ENCODE measurements at regions not wholly inside any gene's neighbourhood (a gene's known extent, or its start where the extent isn't known, plus 50 kb on each side); places are given as distances from the start of the nearest gene placed in this dataset.
"Not testable (repeated sequence)": the region's sequence is repeated elsewhere in the genome, so short reads cannot be mapped to it uniquely, and the experiment has no call there.

- DNase-seq = no peak
These were observed 210.5 kb downstream of the PWWP3B start for GRCh38 chrX:106378616-106379015.

DNA sequence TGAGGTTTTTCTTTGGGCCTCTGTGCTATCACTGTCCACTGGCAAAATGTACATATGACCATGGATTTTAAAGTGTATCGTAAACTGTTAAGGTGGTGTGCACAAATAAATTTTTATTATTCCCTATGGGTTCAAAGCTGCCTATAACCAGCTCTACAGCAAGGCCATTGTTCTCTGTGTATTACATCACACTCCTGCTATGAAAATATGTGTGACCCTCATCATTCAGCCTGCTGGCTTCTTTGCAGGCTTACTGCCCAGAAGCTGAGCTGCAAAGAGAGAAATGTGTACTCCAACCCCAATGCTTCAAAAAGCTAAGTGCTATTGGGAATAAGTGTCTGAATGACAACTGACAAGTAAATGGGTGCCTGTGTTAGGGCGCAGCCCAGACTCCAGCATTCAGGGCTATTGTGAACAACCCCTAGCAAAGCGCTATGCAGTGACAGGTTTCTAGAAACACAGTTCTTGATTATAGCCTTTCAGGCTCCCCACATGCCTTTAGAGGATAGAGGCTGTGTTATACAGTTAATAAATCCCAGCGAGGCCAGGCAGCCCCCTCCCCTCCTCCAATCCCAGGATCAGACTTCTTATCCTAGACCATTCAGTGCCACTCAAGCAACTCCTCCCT lies 220.4 kb upstream of the RADX start:
- DNase-seq = no peak

DNA sequence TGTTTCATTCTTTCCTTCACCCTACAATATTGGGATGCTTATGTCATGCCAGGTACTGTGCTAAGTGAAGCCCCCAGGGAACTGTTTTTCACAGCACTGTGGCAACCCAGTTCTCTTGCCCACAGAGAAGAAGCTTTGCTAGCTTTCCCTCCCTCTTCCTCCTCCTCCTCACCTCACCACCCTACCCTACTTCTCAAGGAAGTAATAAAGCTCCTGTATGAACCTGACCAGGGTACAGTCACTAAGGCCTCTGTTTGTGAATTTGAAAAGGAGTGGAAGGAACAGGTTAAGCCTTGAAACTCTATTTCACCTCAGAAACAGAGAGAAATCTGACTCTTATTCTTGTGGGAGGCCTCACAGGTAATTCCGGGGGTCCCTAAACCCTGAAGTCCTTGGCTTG lies 219.4 kb upstream of the RADX start:
- no peak for DNase-seq

DNA sequence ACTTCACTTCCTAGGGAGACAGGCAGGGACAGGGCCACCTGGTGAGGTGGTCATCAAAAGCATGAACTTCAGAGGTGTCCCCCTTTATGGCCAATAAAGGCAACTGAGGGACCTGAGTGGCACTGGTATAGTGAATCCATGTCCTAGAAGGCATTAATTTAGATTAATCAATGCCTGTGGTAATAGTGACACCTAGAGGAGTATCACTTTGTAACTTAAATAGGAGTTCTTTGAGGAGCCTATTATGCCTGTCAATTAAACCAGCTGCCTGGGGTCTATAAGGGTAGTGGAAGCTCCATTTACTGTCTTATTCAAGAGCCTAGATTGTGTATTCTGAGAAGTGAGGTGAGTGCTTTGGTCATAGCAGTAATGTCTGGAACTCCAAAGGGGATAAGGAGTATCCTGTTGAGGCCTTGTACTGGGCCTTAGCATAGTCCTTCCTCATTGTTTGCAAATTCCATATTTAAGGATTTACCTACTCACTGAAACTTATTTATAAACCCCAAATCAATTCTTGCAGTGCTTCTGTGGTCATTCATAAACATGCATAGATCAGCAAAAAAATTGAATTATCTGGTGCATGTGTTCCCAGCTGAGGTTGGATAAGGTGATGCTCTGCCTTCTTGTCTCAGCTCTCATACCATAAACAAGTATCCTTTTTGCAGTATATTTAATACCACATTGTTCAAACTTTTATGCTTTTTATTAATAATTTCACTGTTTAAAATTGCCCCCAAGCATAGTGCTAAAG lies 213.8 kb upstream of the RADX start:
- DNase-seq = no peak

- no peak for DNase-seq
These were observed 209.7 kb upstream of the RADX start for GRCh38 chrX:106401965-106402559.

- no peak for DNase-seq
These were observed 207.3 kb upstream of the RADX start for GRCh38 chrX:106404512-106404911.

DNA sequence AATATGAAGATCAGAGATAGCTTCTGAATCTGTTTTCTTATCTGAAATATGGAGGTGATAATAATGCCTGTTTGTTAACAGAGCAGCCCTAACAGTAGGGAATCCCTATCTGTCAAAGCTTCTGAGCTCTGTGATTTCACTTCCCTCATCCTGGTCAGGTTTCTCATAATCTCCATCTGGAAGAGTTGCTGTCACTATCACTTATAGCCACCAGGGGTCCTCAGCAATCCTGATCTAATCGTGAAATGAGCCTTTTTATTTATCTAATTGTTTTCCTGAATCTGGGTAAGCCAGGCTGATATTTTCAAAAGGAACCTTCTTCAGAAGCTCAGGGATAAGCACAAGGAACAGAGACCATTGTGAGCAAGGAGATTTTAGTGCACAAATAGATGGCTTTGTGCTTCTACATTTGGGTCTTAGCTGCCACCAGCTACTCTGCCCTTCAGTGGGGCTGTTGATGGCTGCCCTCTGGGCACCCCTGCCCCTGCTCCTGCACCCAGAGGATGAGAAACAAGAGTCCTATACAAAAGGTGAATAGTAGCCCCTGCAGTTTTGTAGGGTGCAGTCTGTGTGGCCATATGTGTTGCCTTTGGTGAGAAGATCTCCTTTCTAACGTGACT lies 196.4 kb upstream of the RADX start:
- DNase-seq = peak; percentile 18

GRCh38 chrX:106436691-106437090 lies 175.1 kb upstream of the RADX start:
- DNase-seq = no peak

DNA sequence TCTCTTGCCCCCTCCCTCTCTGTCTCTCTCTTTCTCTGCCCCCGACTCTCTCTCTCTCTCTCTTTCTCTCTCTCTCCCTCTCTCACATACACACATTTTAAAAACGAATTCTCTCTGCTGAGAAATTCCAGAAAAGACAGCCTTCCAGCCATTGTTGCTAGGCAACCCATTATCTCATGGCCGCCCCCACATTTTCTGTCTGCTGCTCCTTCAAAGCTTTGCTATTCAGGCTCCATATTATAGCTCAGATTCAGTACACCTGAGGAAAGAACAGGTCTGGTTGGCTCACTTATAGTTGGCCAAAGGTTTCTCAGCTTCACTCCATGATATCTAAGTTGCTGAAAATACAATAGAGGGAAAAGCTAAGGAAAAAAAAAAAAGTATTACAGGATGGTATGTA lies 174.4 kb upstream of the RADX start:
- no peak for DNase-seq

DNA sequence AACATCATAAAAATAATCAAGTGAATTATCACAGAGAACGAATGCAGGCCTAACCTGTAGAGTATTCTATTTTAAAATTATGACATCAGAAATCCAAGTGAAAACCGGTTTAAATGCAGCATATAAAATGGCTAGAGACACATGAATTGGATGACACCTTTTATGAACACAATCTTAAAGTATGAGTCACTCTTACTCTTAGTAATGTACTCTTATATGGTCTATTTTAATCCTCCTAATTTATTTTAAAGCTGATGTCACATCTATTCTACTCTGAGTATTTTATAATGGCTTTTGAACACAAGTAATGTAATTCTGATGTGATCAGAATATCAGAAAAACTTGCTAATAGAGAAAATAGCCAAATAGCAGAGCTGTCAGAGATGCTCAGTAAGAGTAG lies 161.4 kb upstream of the RADX start:
- DNase-seq = no peak

DNA sequence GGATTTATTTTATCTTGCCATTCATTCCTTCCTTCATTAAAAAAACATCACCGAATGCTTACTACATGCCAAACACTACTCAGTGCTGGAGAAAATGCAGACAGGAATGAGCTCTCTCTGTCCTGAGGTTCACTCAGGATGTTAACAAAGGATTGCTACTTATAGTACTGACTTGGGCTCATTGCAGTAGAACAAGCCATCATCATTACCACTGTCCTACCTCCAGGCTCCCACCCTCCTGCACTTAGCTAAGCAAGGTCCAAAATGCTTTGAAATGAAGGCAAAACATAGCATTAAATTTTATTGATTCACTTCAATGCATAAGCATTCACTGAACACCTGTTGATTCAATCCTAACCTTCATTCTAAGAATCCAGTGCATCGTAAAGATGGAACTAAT lies 159.8 kb upstream of the RADX start:
- no peak for DNase-seq

- DNase-seq = no peak
These were observed 156.8 kb upstream of the RADX start for GRCh38 chrX:106454991-106455390.

- no peak for DNase-seq
These were observed 154.0 kb upstream of the RADX start for GRCh38 chrX:106457802-106458201.

GRCh38 chrX:106467422-106467821 lies 144.4 kb upstream of the RADX start:
- DNase-seq = no peak

- DNase-seq = no peak
These were observed 143.8 kb upstream of the RADX start for GRCh38 chrX:106467943-106468342.

DNA sequence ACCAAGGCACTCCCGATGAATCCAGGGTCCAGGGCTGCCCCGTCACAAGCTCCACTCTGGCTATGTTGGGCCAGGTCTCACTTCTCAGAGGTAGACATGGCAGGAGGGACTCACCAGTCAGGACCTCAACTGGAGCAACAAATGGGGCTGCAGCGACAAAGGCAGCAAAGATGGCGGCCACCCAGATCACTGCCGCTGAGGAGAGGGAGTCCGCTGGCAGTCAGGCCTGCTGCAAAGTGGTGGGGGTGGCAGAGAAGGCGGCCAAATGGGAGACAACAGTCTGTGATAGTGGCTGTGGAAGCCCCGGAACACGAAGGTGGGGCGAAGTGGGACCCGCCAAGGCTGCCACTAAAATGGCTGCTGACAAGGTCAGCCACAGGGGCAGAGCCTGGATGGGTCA lies 143.3 kb upstream of the RADX start:
- no peak for DNase-seq

DNA sequence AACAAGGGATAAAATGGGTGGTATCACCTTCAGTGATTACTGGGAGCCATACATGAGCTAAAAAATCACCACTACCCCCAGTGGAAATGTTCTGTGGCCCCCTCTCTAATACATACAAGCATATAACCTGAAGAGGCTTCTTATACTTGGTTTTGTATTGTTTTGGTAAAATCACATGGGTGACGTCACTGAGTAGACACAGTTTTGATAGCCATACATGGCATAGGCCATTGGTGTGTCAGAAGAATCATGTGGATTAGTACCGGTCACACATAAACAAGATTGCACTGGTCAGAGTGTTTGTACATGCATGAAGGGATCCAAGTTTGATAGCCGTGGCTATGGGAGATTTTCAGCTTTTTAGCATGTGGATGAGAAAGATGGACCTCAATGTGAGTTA lies 131.9 kb upstream of the RADX start:
- no peak for DNase-seq

GRCh38 chrX:106481341-106481740 lies 130.4 kb upstream of the RADX start:
- peak; percentile 9 for DNase-seq

DNA sequence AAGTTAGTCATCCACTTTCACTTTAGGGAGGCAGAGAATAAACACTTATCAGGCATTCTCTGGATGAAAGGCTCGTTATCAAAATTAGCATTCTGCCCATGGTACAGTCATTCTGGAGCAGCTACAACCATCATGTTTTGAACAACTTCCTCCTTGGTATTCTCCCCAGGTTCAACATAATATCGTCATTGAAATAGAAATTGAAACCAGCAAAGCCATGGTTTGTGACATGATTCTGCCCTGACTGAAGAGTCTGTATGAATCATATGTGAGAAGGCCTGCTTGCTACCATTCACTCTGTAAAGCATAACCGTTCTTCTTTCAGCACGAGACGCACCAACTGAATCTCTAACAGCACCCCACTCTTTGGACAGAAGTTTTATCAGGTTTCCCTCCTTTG lies 127.5 kb upstream of the RADX start:
- DNase-seq = no peak

DNA sequence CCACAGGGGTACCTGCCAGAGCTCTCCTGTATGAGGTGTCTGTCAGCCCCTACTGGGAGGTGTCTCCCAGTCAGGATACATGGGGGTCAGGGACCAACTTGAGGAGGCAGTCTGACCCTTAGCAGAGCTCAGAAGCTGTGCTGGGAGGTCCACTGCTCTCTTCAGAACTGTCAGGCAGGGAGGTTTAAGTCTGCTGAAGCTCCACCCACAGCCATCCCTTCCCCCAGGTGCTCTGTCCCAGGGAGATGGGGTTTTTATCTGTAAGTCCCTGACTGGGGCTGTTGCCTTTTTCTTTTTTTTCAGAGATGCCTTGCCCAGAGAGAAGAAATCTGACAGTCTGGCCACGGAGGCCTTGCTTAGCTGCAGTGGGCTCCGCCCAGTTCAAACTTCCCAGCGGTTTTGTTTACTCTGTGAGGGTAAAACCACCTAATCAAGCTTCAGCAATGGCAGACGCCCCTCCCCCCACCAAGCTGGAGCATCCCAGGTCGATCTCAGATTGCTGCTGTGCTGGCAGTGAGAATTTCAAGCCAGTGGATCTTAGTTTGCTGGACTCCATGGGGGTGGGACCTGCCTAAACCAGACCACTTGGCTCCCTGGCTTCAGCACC lies 118.5 kb upstream of the RADX start:
- DNase-seq = not testable (repeated sequence)

GRCh38 chrX:106499473-106499872 lies 112.3 kb upstream of the RADX start:
- no peak for DNase-seq

GRCh38 chrX:106510713-106511403 lies 100.9 kb upstream of the RADX start:
- DNase-seq = no peak

All from DMS 273 treated with DMSO at 0.1 percent for 48 hours (cell line).